Tibial artery (tissue), 4 donors: ENCODE measurements at regions not wholly inside any gene's neighbourhood (a gene's known extent, or its start where the extent isn't known, plus 50 kb on each side); places are given as distances from the start of the nearest gene placed in this dataset.

Experiments used
- DNase-seq, 2 donors: peaks; one replicate each; pipeline ENCODE4 v3.0.0-alpha.2; 2019
- H3K27ac ChIP-seq, 2 donors: fragments of 200-600 bp; sonication (generic) in 1 of 2; 1 replicate in 1 of 2; 2 replicates in 1 of 2; pipeline ENCODE4 v1.5.1; 2018 to 2019; ENCODE audit warnings: mild to moderate bottlenecking in 1 of 2
- H3K27me3 ChIP-seq, 2 donors: fragments of 200-600 bp; sonication (generic) in 1 of 2; one replicate each; pipeline versions ENCODE4 v1.5.1 to v1.6.0; 2016 to 2019
- H3K36me3 ChIP-seq, 3 donors: fragments of 200-600 bp; sonication (generic) in 2 of 3; one replicate each; pipeline ENCODE4 v1.5.1; 2016 to 2019; ENCODE audit warnings: mild to moderate bottlenecking in 2 of 3
- H3K4me1 ChIP-seq, 4 donors: fragments of 200-600 bp; sonication (generic) in 2 of 4; 1 replicate in 3 of 4; 2 replicates in 1 of 4; pipeline ENCODE4 v1.5.1; 2016 to 2019
- H3K4me3 ChIP-seq, 2 donors: fragments of 200-600 bp; sonication (generic) in 1 of 2; 1 replicate in 1 of 2; 2 replicates in 1 of 2; pipeline ENCODE4 v1.5.1; 2018 to 2019; ENCODE audit warnings: mild to moderate bottlenecking in 2 of 2
- H3K9me3 ChIP-seq, 3 donors: fragments of 200-600 bp; sonication (generic) in 1 of 3; one replicate each; pipeline ENCODE4 v1.5.1; 2016 to 2019
- intact Hi-C: fragments of 100-400 bp; cut with DNase I; formaldehyde crosslinking; loops from one replicate; pipeline ENCODE4 v1.15.0; 2023; ENCODE audit warnings: low total_unique reads
- TF ChIP-seq, protein P1 (sequence below), 2 experiments: fragments of 200-600 bp in 1 of 2; fragments of 450-650 bp in 1 of 2; IDR thresholded peaks; one replicate each; pipeline ENCODE4 v1.5.1; 2017 to 2019; ENCODE audit warnings: antibody characterized with exemption in 2 of 2, mild to moderate bottlenecking in 1 of 2, moderate library complexity in 1 of 2

DNA sequence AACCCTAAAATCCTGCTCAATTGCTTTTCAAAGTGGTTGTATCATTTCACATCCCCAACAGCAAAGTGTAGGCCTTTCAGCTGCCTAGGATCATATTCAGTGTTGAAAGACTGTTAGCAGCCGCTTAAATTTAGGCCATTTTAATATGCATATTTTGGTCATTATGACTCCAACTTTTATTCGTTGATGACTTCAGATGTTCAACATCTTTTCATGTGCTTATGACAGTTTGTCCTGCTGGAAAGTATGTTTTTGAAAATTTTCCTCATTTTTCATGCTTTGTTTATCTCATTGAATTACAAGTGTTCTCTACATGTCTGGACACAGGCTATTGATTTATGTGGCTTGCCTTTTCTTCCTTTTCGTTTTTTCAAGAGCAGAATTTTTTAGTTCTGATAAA is 244.0 kb downstream of the THBS2 start:
- TF ChIP-seq, protein P1, sequence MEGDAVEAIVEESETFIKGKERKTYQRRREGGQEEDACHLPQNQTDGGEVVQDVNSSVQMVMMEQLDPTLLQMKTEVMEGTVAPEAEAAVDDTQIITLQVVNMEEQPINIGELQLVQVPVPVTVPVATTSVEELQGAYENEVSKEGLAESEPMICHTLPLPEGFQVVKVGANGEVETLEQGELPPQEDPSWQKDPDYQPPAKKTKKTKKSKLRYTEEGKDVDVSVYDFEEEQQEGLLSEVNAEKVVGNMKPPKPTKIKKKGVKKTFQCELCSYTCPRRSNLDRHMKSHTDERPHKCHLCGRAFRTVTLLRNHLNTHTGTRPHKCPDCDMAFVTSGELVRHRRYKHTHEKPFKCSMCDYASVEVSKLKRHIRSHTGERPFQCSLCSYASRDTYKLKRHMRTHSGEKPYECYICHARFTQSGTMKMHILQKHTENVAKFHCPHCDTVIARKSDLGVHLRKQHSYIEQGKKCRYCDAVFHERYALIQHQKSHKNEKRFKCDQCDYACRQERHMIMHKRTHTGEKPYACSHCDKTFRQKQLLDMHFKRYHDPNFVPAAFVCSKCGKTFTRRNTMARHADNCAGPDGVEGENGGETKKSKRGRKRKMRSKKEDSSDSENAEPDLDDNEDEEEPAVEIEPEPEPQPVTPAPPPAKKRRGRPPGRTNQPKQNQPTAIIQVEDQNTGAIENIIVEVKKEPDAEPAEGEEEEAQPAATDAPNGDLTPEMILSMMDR (IDR thresholded peaks at IDR 0.05), result no peak
- intact Hi-C loops, result no loop called here
- H3K4me1 ChIP-seq, result peaks cover 0 to 10% (median 4%) of the 10 kb centered on the region in 4 donors
- H3K9me3 ChIP-seq, result no peaks in the 10 kb centered on the region
- H3K36me3 ChIP-seq, result no peaks in the 10 kb centered on the region
- DNase-seq, result no peak
- no peak overlapping the region for H3K27ac ChIP-seq
- H3K27me3 ChIP-seq, result no peaks in the 10 kb centered on the region
- H3K4me3 ChIP-seq, result no peak overlapping the region

DNA sequence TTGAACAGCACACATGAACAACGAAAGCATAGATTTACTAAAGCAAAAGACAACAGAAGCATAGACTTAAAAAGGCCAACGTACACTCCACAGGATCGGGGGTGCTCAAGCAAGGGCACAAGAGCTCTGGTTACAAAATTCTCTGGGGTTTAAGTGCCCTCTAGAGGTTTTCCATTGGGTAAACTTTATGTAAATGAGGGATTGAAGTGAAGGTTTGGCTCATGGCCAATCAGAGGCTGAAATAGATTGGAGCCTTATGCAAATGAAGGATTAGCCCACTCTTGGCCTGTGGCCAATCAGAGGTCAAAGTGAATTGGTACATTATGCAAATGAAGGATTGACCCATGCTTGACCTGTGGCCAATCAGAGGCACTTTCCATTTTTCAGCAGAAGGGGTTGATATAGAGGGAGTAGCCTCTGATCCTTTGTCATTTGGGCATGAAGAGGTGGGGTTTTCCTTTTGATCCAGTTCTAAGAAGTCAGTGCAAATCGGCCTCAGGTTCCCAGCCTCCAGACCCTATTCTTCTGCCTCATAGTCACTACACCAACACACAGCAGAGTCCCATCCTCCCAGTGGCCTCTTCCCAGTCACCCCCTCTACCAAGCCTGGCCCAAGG is 244.9 kb downstream of the THBS2 start:
- H3K4me3 ChIP-seq, result no peak overlapping the region
- no peaks in the 10 kb centered on the region for H3K36me3 ChIP-seq
- peaks cover 0 to 17% (median 4%) of the 10 kb centered on the region in 4 donors for H3K4me1 ChIP-seq
- H3K9me3 ChIP-seq, result no peaks in the 10 kb centered on the region
- TF ChIP-seq, protein P1 (IDR thresholded peaks at IDR 0.05), result no peak
- intact Hi-C loops, result no loop called here
- no peak for DNase-seq
- no peak overlapping the region for H3K27ac ChIP-seq
- no peaks in the 10 kb centered on the region for H3K27me3 ChIP-seq

DNA sequence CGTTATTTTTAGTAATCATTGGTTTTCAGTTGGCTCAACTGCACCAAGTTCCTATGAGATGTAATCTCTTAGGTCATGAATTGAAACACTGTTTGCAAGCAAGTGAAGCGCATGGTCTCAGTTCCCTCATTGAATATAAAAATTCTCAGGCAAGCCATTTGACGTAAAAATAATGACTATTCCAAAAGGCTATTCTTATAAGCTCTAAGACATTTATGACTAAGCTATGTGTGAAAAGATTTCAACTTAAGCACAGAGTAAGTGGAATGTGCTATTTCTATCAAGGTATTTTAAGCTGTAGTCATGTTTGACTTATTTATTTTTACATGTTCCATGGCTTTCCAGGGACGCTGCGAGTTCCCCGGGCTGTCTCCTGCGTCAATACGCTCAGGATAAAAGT is 248.5 kb downstream of the THBS2 start:
- H3K9me3 ChIP-seq, result no peaks in the 10 kb centered on the region
- no peaks in the 10 kb centered on the region for H3K27me3 ChIP-seq
- intact Hi-C loops, result no loop called here
- TF ChIP-seq, protein P1 (IDR thresholded peaks at IDR 0.05), result no peak
- H3K36me3 ChIP-seq, result no peaks in the 10 kb centered on the region
- peaks cover 0 to 17% (median 4%) of the 10 kb centered on the region in 4 donors for H3K4me1 ChIP-seq
- DNase-seq, result no peak
- no peak overlapping the region for H3K4me3 ChIP-seq
- H3K27ac ChIP-seq, result peak overlapping the region; percentile 42

DNA sequence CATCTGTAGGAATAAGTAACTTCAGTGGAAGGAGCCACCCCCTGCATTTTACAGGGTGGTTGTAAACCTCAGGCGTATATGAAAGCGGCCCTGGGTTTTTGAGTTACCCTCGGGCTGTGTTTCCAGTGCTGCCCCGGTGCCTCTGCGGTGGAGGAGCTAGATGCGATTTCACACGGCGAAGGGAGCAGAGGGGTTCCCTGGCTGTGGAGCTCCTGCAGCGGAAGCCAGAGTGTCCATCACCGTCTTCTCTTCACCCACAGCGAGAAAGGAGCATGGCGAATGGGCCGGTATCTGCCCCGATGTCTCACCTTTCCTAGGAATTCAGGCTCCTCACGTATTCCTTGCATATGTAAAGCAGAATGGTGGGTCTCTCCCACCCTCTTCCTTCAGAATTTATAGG is 253.6 kb downstream of the THBS2 start:
- DNase-seq, result no peak
- no peaks in the 10 kb centered on the region for H3K27me3 ChIP-seq
- TF ChIP-seq, protein P1 (IDR thresholded peaks at IDR 0.05), result no peak
- H3K27ac ChIP-seq, result no peak overlapping the region
- no peaks in the 10 kb centered on the region for H3K36me3 ChIP-seq
- peaks cover 0 to 11% (median 2%) of the 10 kb centered on the region in 4 donors for H3K4me1 ChIP-seq
- H3K9me3 ChIP-seq, result no peaks in the 10 kb centered on the region
- intact Hi-C loops, result no loop called here
- no peak overlapping the region for H3K4me3 ChIP-seq

DNA sequence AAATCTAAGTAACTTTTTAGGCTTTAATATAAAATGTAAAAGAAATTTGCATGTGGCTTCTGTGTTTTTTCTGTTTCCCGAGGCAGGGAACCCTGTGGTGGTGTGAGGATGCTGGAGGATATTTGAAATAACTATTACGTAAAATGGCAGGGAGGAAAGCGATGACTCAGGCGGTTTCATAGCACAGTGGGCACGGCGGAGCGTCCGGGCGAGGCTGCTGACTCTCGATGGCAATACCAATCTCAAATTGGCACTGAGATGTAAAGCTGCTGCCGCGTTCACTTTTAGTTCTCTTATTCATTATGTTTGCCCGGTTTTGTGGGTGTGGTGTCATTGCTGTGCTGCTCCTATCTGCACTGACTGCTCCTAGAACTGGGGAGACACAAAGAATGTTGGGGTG is 254.3 kb downstream of the THBS2 start:
- H3K9me3 ChIP-seq, result no peaks in the 10 kb centered on the region
- TF ChIP-seq, protein P1 (IDR thresholded peaks at IDR 0.05), result no peak
- H3K27ac ChIP-seq, result no peak overlapping the region
- no peak for DNase-seq
- H3K27me3 ChIP-seq, result no peaks in the 10 kb centered on the region
- no peak overlapping the region for H3K4me3 ChIP-seq
- peaks cover 0 to 5% (median 0%) of the 10 kb centered on the region in 4 donors for H3K4me1 ChIP-seq
- H3K36me3 ChIP-seq, result no peaks in the 10 kb centered on the region
- intact Hi-C loops, result no loop called here

DNA sequence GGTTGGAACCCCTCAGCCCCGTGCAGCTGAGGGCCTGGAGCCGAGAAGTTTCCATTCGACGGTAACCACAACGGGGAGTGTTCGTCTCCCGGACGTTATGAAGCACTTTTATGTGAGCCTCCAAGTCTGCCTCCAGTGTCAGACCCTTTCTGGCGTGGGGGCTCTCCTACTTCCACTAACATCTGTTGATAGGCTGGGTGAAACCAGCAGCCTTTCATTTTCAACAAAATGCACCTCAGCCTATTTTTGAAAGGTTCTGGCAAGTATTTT is 257.4 kb downstream of the THBS2 start:
- intact Hi-C loops, result no loop called here
- no peak for DNase-seq

More for the DNA sequence above, 257.4 kb downstream of the THBS2 start:
- Histone ChIP-seq H3K4me1 (no peaks in the 10 kb centered on the region), H3K9me3 (no peaks in the 10 kb centered on the region), H3K27ac (no peak overlapping the region), H3K4me3 (no peak overlapping the region), H3K36me3 (no peaks in the 10 kb centered on the region), H3K27me3 (no peaks in the 10 kb centered on the region)
- TF ChIP-seq, protein P1 (IDR thresholded peaks at IDR 0.05), result no peak
